Colonic mucosa (tissue), 4 donors: ENCODE measurements at regions not wholly inside any gene's neighbourhood (a gene's known extent, or its start where the extent isn't known, plus 50 kb on each side); places are given as distances from the start of the nearest gene placed in this dataset.

Experiments
- DNase-seq: peaks from one replicate; pipeline ENCODE4 v3.0.0-alpha.2; 2020
- H3K27ac ChIP-seq: fragments of 200-600 bp; one replicate; pipeline ENCODE4 v1.8.0; 2021
- H3K27me3 ChIP-seq: fragments of 200-600 bp; one replicate; pipeline ENCODE4 v1.8.0; 2021
- H3K36me3 ChIP-seq: fragments of 200-600 bp; one replicate; pipeline ENCODE4 v1.8.0; 2021
- H3K4me1 ChIP-seq: fragments of 200-600 bp; one replicate; pipeline ENCODE4 v1.8.0; 2021; ENCODE audit warnings: mild to moderate bottlenecking
- H3K4me3 ChIP-seq: fragments of 200-600 bp; one replicate; pipeline ENCODE4 v1.8.0; 2021
- H3K9ac ChIP-seq, 2 donors: one replicate each; pipeline ENCODE4 v1.7.0; 2013; ENCODE audit warnings: control low read depth in 2 of 2, low read depth in 2 of 2, low read length in 2 of 2
- H3K9me3 ChIP-seq: fragments of 200-600 bp; one replicate; pipeline ENCODE4 v1.8.0; 2021
- intact Hi-C: fragments of 100-400 bp; cut with DNase I; formaldehyde crosslinking; loops from one replicate; pipeline ENCODE4 v1.14.1; 2022
- TF ChIP-seq, protein P1 (sequence below): fragments of 200-600 bp; IDR thresholded peaks from one replicate; pipeline ENCODE4 v1.8.0; 2022; ENCODE audit warnings: antibody characterized with exemption, mild to moderate bottlenecking
- donor health status: healthy.
- donor health status: DM: no; HTN: no; CAD: no.
- donor health status: DM: no; HTN: no; CAD: no.

GRCh38 chr6:133644892-133645619 is 243.9 kb upstream of the TCF21 start:
- H3K27me3 ChIP-seq, result no peaks in the 10 kb centered on the region
- no peak overlapping the region for H3K27ac ChIP-seq
- no peak overlapping the region for H3K9ac ChIP-seq
- H3K36me3 ChIP-seq, result no peaks in the 10 kb centered on the region
- intact Hi-C loops, result no loop called here
- DNase-seq, result peak; percentile 30
- TF ChIP-seq, protein P1, sequence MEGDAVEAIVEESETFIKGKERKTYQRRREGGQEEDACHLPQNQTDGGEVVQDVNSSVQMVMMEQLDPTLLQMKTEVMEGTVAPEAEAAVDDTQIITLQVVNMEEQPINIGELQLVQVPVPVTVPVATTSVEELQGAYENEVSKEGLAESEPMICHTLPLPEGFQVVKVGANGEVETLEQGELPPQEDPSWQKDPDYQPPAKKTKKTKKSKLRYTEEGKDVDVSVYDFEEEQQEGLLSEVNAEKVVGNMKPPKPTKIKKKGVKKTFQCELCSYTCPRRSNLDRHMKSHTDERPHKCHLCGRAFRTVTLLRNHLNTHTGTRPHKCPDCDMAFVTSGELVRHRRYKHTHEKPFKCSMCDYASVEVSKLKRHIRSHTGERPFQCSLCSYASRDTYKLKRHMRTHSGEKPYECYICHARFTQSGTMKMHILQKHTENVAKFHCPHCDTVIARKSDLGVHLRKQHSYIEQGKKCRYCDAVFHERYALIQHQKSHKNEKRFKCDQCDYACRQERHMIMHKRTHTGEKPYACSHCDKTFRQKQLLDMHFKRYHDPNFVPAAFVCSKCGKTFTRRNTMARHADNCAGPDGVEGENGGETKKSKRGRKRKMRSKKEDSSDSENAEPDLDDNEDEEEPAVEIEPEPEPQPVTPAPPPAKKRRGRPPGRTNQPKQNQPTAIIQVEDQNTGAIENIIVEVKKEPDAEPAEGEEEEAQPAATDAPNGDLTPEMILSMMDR, result no peak
- no peaks in the 10 kb centered on the region for H3K4me1 ChIP-seq
- no peaks in the 10 kb centered on the region for H3K9me3 ChIP-seq
- no peak overlapping the region for H3K4me3 ChIP-seq

- intact Hi-C loops, result no loop called here
- Histone ChIP-seq H3K9me3 (no peaks in the 10 kb centered on the region), H3K9ac (no peak overlapping the region), H3K27me3 (no peaks in the 10 kb centered on the region), H3K4me3 (no peak overlapping the region), H3K27ac (no peak overlapping the region), H3K36me3 (no peaks in the 10 kb centered on the region), H3K4me1 (no peaks in the 10 kb centered on the region)
- DNase-seq, result no peak
- TF ChIP-seq, protein P1, result no peak
Observed at GRCh38 chr6:133645966-133646740, 242.8 kb upstream of the TCF21 start.

DNA sequence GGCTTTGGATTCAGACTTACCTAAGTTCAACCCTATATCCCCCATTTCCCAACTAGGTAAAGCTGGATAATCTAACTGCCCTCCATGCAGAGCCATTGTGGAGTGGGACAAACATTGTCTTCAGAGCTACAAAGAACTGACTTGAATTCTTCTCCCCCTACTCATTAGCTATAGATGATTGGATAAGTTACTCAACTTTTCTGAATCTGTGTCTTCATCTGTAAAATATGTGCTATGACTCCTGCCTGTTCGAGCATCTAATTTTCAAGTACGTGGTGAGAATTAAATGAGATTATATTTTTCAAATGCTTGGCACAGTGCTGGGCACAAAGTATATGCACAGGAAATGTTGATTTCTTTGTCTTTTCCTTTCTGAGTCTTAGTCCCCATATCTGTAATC is 240.3 kb upstream of the TCF21 start:
- no peak for DNase-seq
- intact Hi-C loops, result no loop called here
- no peaks in the 10 kb centered on the region for H3K27me3 ChIP-seq
- no peak overlapping the region for H3K4me3 ChIP-seq
- H3K27ac ChIP-seq, result no peak overlapping the region
- H3K9ac ChIP-seq, result no peak overlapping the region
- H3K4me1 ChIP-seq, result no peaks in the 10 kb centered on the region
- TF ChIP-seq, protein P1, result no peak
- H3K36me3 ChIP-seq, result no peaks in the 10 kb centered on the region
- H3K9me3 ChIP-seq, result no peaks in the 10 kb centered on the region

GRCh38 chr6:133671376-133671775 is 217.5 kb upstream of the TCF21 start:
- intact Hi-C loops, result no loop called here
- H3K4me1 ChIP-seq, result no peaks in the 10 kb centered on the region
- H3K27me3 ChIP-seq, result no peaks in the 10 kb centered on the region
- H3K9ac ChIP-seq, result no peak overlapping the region
- no peaks in the 10 kb centered on the region for H3K36me3 ChIP-seq
- H3K4me3 ChIP-seq, result no peak overlapping the region
- H3K9me3 ChIP-seq, result no peaks in the 10 kb centered on the region
- no peak for DNase-seq
- H3K27ac ChIP-seq, result no peak overlapping the region
- TF ChIP-seq, protein P1, result no peak

- Histone ChIP-seq H3K9me3 (no peaks in the 10 kb centered on the region), H3K4me1 (no peaks in the 10 kb centered on the region), H3K9ac (no peak overlapping the region), H3K27me3 (no peaks in the 10 kb centered on the region), H3K27ac (no peak overlapping the region), H3K36me3 (no peaks in the 10 kb centered on the region), H3K4me3 (no peak overlapping the region)
- TF ChIP-seq, protein P1, result no peak
- intact Hi-C loops, result no loop called here
- no peak for DNase-seq
Observed at GRCh38 chr6:133673056-133673455, 215.9 kb upstream of the TCF21 start.
